Activated CD4-positive, alpha-beta T cell treated with anti-CD3 and anti-CD28 coated beads for 48 hours (primary cell): ENCODE measurements at regions not wholly inside any gene's neighbourhood (a gene's known extent, or its start where the extent isn't known, plus 50 kb on each side); places are given as distances from the start of the nearest gene placed in this dataset.

Experiments
- DNase-seq: peaks from one replicate; pipeline ENCODE4 v3.0.0-alpha.2; 2020

DNA sequence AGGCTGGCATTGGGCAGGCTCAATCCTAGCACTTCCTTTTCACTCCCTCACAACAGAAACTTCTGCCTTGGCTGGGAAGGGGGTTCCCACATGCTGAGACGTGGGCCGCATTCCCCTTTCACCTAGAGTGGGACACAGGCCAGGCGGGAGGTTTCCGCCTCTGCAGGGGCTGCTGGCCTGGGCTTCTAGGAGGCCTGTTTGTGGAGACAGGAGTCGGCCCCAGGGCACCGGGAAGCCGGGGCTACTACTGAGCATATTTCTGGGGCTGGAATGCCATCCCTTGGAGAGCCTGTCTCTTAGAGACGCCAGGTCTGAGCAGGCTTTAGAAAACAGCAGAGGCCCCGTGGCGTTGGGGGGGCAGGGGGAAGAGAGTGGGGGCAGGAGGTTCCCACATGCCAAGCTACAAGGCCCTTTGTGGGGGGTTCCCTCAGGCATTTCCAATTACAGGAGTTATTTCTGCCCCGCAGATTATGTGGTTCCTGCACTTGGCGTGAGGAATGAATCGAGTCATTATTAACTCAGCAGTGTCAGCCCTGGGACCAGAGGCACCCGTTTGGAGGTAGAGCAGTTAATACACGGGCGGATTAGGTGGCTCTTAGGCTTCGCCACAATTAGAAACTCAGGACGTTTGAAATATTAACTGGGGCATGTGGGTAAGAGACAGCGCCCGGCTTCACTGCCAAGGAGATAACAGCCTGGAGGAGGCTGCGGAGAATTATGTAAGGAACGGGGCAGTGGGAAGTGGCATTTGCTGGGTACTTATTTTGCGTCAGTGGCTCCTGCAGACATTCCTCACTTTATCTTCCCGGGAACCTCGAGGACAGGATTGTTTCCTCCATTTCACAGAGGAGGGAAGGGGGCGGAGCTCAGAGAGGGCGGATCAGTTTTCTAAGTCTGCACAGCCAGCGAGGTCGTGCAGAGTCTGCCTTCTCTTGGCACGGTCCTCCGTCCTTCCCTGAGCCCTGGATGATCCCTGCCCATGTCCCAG is 162.5 kb downstream of the MAF start:
- DNase-seq: no peak

DNA sequence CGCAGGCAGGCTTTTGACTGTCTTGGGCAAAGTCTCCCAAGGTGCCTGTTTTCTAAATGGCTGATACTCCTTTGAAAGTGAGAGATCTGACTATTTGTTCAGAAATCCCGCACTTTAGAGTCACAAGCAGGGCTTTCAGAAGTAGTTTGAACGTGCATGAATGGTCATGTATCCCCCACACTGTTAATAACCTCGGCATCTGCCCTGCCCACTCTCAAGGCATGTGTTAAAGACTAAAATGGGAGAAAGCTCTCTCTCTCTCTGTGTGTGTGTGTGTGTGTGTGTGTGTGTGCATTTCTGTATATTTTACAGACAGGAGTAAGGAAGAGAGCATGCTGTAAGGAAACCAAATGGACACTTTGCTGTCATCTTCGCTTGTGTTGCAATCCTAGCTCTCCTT is 163.7 kb downstream of the MAF start:
- DNase-seq: no peak

DNA sequence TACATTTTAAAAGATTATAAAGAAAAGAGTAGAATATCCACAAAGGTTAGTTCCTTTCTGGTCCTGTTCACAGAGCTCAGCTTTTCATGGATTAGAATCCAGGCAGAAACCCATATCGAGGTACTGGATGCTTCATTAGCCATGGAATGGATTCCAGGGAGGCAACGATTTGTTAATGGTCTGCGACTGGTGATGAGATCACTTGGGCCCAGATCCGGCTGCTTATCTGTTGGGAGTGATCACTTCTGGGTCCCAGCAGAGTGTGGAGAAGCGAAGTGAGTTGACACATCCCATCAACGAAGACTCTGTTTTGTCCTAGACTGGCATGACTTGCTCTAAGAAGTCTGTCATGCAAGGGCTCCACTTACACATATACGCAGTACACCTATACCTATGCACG is 165.8 kb downstream of the MAF start:
- no peak for DNase-seq

GRCh38 chr16:79434092-79434491 is 166.4 kb downstream of the MAF start:
- DNase-seq: no peak

DNA sequence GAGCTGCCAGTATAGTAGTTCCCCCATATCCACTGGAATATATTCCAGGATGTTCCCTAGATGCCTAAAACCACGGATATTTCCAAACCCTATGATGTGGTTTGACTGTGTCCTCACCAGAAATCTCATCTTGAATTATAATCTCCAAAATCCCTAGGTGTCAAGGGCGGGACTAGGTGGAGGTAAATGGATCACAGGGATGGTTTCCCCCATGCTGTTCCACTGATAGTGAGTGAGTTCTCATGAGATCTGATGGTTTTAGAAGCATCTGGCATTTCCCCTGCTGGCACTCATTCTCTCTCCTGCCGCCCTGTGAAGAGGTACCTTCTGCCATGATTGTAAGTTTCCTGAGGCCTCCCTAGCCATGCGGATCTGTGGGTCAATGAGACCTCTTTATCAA is 168.6 kb downstream of the MAF start:
- no peak for DNase-seq

DNA sequence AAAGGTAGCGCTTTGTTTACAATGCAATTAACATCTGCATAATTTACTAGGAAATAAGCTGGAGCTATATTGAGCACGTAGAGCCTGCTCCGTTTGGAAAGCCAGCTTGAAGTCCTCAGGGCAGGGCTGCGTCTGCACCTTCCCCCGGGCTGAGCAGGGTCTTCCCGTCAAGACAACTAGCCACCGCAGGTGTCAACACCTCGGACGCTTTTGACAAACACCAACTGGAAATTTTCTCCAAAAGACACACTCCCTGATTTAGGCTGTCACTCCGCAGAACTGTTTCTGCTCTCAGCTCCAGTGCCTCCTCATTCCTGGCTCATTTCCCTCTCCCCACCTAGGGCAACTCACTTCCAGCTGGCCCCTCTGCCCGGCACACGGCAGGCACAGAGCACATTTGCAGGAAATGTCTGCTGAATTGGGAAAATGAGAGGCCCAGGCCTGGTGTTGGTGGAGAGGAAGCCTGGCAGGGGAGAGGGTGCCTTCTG is 170.3 kb downstream of the MAF start:
- no peak for DNase-seq

DNA sequence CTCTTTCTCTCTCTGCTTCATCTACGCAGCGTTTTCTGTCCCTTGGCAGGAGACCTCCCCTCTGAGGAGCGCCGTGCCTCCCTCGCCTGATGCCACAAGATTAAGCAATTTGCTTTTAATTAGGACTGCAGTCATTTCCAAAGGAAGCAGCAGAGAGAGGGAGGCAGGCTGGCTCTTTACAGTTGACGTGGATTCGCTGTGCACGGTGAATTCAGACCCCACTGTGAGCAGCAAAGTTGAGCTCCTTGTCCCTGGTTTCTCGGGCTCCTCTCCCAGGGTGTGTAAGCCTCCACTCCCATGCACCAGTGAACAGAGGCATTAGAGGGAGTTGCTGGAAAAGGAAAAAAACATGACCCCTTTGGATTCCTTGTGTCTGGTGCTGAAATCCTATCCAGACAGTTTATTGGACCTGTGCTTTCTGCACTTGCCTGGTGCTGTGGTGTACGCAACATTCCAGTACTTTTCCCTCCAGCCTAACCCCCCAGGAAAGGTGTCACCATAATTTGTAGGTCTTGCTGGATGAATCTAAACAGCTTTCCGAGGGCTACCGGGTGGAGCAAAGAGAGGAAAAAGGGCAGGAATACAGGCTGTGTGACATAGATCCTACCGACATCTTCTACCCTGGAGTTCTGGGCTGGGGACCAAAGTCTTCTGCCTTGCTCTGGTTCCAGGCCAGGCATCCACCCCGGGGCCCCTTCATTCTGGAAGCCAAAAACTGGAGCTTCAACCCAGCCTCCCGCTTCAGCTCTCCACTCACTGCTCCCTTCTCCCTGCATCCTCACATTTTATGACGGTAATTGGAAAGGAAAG is 171.0 kb downstream of the MAF start:
- no peak for DNase-seq

- DNase-seq: no peak
These were observed 173.9 kb downstream of the MAF start for GRCh38 chr16:79426663-79427062.

DNA sequence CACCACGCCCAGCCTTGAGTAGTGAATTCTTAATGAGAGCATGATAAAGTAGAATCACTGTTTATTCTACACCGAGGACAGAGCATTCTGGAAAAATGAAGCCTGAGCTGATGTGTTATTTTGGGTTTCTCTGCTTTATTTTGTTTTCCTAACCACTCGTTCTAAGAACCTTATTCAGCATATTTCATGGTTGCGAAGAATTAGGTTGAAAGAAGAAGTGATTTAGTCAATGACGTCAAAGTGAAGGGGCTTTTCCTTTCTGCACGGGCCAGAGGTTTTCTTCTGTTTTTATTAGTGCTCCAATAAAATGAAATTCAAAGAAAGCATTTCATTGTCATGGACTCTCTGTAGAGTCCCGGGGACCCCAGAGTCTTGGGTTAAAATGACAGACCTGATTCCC is 178.5 kb downstream of the MAF start:
- DNase-seq: no peak

DNA sequence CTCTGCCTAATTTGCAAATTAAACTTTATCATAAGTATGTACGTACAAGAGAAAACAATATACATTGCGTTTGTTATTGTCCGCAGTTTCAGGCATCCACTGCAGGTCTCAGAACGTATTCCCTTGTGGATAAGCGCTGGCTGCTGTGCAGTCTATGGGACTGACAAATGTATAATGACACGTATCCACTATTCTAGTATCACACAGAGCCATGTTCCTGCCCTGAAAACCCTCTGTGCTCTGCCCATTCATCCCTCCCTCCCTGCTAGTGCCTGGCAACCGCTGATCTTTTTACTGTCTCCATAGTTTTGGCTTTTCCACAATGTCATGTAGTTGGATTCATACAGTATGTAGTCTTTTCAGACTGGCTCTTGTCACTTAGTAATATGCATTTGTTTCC is 179.4 kb downstream of the MAF start:
- DNase-seq: no peak

DNA sequence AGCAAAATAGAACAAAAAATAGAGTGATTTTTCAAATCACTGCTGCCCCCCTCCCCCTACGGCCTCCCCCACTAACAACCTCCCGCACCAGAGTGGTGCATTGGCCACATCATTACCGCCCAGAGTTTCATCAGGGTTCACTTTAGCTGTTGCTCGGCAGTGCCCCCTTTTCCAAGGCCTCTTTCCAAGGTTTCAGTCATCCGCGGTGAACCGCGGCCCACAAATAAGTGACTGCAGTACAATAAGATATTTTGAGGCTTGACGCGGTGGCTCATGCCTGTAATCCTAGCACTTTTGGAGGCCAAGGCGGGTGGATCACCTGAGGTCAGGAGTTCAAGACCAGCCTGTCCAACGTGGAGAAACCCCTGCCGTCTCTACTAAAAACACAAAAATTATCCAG is 180.0 kb downstream of the MAF start:
- no peak for DNase-seq

GRCh38 chr16:79419148-79419547 is 181.4 kb downstream of the MAF start:
- no peak for DNase-seq

GRCh38 chr16:79417601-79418008 is 182.9 kb downstream of the MAF start:
- DNase-seq: no peak

DNA sequence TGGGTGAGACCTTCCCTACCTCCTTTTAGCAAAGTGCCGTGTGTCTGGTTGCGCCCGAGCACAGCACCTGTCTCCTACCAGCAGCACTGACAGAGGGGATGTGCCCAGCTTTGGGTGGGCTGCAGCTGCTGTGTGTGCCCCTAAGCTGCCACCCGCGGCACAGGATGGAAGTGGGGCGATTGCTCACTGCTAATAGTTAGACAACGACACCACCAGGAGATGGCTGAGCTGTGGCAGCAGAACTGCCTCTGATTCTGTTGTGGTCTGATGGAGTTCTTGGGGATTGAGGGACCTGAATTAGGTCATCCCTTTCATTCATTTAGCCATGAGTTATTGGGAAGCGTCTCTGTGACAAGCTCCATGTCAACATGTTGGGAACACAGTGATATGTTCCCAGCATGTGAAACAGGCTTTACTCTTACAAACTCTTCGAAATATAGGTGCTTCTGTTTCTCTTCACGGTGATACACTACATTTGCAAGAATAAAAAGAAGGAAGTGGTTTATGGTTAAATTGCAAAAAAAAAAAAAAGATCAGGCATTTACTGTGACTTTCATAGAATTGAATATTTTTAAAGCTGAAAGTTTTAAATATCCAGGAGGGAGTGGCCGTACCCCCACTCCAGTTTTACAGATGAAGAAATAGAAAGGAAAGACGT is 184.4 kb downstream of the MAF start:
- peak; percentile 8 for DNase-seq

DNA sequence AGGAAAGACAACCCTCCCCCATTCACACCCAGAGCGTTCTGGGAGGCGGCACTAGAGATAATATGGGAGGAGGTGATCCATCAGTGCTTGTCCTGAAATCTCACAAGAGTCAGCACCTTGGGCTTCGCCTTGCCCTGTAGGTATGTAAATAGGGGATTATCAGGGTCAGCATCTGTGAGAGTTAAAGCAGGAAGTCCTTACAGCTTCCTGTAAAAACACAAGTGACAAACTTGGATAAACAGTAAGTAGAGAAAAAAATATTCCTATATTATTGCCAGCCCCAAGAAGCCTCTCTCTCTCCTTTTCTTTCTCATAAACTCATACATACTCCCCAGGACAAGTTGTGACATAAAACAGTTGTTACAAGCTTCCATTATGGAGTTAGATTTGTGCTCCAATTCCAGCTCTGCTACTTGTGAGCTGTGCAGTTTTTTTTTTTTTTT is 187.7 kb downstream of the MAF start:
- no peak for DNase-seq

GRCh38 chr16:79411805-79412204 is 188.7 kb downstream of the MAF start:
- DNase-seq: peak; percentile 7

DNA sequence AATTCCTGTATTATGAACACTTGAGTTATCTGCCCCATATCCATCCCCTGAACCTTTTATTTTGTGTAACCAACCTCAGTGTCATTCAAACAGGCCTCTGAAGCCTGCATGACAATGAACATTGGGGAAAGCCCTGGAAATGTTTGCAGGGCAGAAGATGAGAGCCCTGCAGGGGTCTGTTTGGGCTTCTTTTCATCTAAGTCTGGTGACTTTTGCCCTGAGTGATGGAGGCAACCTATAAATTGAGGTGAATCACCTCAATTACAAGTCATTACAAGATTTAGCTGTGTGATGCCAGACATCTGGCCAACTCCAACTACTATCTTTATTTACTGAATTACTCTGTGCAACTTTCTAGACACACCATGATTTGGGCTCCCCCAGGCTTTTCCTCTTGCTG is 189.2 kb downstream of the MAF start:
- peak; percentile 14 for DNase-seq

DNA sequence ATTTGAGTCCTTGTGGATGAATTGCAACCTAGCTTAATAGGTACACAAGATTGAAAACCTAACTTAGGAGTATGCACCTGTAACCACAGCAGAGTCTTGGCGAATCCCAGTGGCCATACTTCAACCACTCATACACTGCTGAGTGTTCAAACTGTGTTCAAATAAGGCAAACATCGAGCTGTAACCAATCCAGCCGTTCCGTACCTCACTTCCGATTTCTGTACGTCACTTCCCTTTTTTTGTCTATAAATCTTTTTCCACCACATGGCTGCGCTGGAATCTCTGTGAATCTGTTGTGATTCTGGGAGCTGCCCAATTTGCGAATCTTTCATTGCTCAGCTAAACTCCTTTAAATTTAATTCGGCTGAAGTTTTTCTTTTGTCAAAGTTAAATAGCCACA is 190.6 kb downstream of the MAF start:
- no peak for DNase-seq

- no peak for DNase-seq
These were observed 192.2 kb downstream of the MAF start for GRCh38 chr16:79408355-79408754.

- no peak for DNase-seq
These were observed 192.9 kb downstream of the MAF start for GRCh38 chr16:79407461-79408135.

- DNase-seq: no peak
These were observed 193.5 kb downstream of the MAF start for GRCh38 chr16:79407005-79407404.

- no peak for DNase-seq
These were observed 196.0 kb downstream of the MAF start for GRCh38 chr16:79404571-79404970.

- DNase-seq: no peak
These were observed 197.0 kb downstream of the MAF start for GRCh38 chr16:79403534-79403933.
